Fibroblast of pulmonary artery (primary cell): ENCODE measurements at regions not wholly inside any gene's neighbourhood (a gene's known extent, or its start where the extent isn't known, plus 50 kb on each side); places are given as distances from the start of the nearest gene placed in this dataset.

Experiments used
- DNase-seq: peaks from one replicate; pipeline ENCODE4 v3.0.0-alpha.2; 2010; ENCODE audit warnings: low read depth
- H3K4me3 ChIP-seq: replicated peaks from 2 replicates; pipeline ENCODE4 v1.5.1; 2011; ENCODE audit warnings: low read depth, mild to moderate bottlenecking, control low read depth, low read length, moderate library complexity
- TF ChIP-seq, protein P1 (sequence below): IDR thresholded peaks from 2 replicates; pipeline ENCODE4 v1.5.1; 2011; ENCODE audit warnings: mild to moderate bottlenecking, control low read depth, low read length, inconsistent platforms; ENCODE audit errors: missing control alignments

DNA sequence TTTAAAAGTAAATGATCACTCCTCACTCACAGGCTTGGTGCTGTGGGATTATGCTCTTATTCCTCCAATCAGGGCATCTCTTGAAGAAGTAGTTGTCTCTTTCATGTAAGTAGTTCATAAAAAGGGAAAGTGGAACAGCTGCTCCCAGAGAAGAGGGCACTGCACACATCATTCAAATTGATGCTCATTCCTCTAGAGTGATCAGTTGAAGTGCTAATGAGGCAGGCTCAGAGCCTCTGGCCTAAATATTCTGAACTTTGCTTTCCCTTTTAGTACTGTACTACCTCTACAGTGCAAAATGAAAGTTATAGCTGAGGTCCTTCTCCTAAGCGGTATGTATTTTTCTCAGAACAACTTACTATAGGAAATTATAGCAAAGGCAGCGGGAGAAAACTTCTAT, 1453.1 kb downstream of the ARAP2 start:
- TF ChIP-seq, protein P1, sequence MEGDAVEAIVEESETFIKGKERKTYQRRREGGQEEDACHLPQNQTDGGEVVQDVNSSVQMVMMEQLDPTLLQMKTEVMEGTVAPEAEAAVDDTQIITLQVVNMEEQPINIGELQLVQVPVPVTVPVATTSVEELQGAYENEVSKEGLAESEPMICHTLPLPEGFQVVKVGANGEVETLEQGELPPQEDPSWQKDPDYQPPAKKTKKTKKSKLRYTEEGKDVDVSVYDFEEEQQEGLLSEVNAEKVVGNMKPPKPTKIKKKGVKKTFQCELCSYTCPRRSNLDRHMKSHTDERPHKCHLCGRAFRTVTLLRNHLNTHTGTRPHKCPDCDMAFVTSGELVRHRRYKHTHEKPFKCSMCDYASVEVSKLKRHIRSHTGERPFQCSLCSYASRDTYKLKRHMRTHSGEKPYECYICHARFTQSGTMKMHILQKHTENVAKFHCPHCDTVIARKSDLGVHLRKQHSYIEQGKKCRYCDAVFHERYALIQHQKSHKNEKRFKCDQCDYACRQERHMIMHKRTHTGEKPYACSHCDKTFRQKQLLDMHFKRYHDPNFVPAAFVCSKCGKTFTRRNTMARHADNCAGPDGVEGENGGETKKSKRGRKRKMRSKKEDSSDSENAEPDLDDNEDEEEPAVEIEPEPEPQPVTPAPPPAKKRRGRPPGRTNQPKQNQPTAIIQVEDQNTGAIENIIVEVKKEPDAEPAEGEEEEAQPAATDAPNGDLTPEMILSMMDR, result no peak
- no peak for DNase-seq
- H3K4me3 ChIP-seq, result no peak overlapping the region

DNA sequence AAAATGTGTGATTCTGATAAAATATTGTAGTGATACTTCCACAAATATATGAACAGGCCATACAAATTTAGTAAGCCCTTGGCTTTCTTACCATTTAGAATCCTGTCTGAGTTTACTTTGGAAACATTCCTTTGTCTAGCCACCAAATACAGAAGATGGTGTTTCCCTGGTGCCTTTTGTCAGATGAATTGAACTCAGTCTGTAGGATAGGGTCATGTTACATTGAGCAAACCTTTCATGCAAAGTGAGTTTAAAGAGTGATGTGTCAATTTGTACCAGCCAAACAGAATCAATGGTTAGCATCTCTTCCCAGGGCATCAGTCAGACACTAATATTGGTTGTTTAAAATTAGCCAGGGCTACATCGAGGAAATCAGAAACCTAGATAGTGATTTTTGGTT, 1443.4 kb downstream of the ARAP2 start:
- DNase-seq, result no peak
- TF ChIP-seq, protein P1, result no peak
- H3K4me3 ChIP-seq, result no peak overlapping the region

DNA sequence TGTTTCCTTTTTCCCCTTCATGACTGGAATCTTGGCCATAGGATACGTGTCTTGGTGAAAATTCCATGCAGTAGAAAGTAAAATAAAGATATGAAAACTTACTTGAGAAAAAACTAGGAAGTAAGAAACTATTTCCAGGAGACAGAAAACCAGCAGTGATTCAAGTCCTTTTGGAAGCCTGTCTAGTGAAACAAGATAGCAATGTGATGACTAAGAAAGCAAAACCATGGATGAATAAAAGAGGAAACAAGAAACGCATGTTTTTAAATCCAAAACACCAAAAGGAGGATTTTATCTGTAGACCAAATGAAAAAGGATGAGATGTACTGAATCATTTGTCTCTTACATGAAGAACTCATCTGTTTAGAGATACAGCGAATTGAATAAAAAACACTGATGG, 1430.0 kb downstream of the ARAP2 start:
- DNase-seq, result no peak
- no peak overlapping the region for H3K4me3 ChIP-seq
- TF ChIP-seq, protein P1, result no peak

DNA sequence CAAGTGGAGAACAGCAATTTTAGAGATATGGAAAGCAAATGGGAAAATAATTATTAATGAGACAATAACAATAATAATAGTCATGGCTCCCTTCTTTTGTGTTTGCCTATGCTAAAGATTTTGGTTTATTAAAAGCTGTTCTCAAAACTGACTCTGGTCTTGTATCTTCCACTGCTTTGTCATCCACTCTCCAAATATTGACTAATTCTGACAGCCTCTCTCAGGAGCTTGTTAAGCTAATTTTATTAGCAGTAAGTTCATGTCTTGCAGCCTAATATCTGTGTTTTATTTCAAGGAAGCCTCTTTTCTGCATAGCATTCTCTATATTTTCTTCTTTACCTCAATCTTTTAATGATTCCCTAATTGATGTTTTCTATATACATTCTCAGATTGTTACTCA, 1419.8 kb downstream of the ARAP2 start:
- TF ChIP-seq, protein P1, result no peak
- H3K4me3 ChIP-seq, result no peak overlapping the region
- no peak for DNase-seq

DNA sequence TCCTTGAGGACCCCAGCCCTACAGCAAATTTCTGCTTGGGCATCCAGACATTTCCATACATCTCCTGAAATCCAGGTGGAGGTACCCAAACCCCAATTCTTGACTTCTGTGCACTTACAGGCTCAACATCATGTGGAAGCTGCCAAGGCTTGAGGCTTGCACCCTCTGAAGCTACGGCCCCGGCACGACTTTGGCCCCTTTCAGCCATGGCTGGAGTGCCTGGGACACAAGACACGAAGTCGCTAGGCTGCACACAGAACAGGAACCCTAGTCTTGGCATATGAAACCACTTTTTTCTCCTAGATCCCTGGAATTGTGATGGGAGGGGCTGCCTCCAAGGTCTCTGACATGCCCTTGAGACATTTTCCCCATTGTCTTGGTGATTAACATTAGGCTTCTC, 1417.7 kb downstream of the ARAP2 start:
- H3K4me3 ChIP-seq, result no peak overlapping the region
- DNase-seq, result no peak
- TF ChIP-seq, protein P1, result no peak

DNA sequence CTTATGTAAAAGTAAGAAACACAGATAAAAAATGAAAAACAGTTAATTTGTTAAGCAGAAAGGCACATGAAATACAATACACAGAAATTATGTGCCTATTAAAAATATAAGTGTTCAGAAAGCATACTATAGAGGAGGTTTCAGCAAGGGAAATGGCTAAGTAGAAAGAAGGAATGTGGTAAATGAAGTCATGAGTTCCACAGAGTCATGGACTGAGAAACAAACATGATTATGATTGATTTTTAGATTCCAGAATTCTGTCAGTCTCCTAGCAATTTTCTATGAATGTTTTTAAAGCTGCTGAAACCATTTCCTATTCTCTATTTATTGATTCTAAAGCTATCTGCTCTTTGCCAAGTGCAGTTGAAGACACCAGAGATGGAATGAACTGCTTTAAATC, 1398.4 kb downstream of the ARAP2 start:
- TF ChIP-seq, protein P1, result no peak
- no peak for DNase-seq
- no peak overlapping the region for H3K4me3 ChIP-seq

DNA sequence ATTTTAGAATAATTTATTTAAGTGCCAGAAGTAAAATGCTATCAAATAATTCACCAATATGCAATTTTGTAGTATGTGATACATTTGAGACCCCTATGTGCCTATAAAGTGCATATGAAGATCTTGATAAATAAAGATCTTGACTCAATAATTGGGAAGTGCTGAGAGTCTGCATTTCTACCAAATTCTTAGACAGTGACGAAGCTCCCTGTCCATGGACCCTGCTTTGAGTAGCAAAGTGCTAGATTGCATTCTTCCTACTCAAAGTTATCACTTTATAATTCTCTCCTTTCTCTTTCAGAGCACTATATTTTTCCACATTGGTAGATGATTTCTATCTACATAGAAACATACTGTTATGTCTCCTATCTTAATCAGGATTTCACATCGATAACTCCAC, 1393.9 kb downstream of the ARAP2 start:
- H3K4me3 ChIP-seq, result no peak overlapping the region
- TF ChIP-seq, protein P1, result no peak
- no peak for DNase-seq
